H1 (cell line): ENCODE measurements at regions not wholly inside any gene's neighbourhood (a gene's known extent, or its start where the extent isn't known, plus 50 kb on each side); places are given as distances from the start of the nearest gene placed in this dataset.

Source experiments
- CTCF ChIA-PET: fragments of 300-600 bp; sonication (Branson Sonifier 250); formaldehyde crosslinking; loops from one replicate; lab custom pipeline; 2021; ENCODE audit not compliant: partially characterized antibody; lab: Charles Lee
- POLR2A ChIA-PET: fragments of 300-600 bp; sonication (Branson Sonifier 250); formaldehyde crosslinking; loops from one replicate; lab custom pipeline; 2021; ENCODE audit warnings: inconsistent platforms; ENCODE audit not compliant: partially characterized antibody; lab: Charles Lee
- DNase-seq, 2 experiments: peaks; one replicate each; pipeline versions ENCODE4 v3.0.0 to v3.0.0-alpha.2; 2010 to 2022; ENCODE audit warnings: low spot score in 2 of 2, low read depth in 1 of 2, mixed read lengths in 1 of 2
- FAIRE-seq: peaks from 2 replicates; lab custom pipeline; 2011; peaks lifted over from hg19 to GRCh38; lab: Jason Lieb, UNC
- H2AFZ ChIP-seq: 2 replicates; pipeline ENCODE4 v1.8.1; 2012; ENCODE audit warnings: low read length, inconsistent platforms
- H2AK5ac ChIP-seq: 2 replicates; pipeline ENCODE4 v1.6.1; 2013; ENCODE audit warnings: low read depth, low read length
- H2BK120ac ChIP-seq: replicated peaks from 2 replicates; pipeline ENCODE3; 2013; ENCODE audit warnings: low read depth, low read length, inconsistent platforms
- H2BK12ac ChIP-seq: 2 replicates; pipeline ENCODE4 v1.6.1; 2013; ENCODE audit warnings: low read depth, low read length
- H2BK15ac ChIP-seq: 2 replicates; pipeline ENCODE4 v1.6.1; 2013; ENCODE audit warnings: low read length
- H2BK20ac ChIP-seq: 2 replicates; pipeline ENCODE4 v1.6.1; 2013; ENCODE audit warnings: low read length
- H2BK5ac ChIP-seq: 2 replicates; pipeline ENCODE4 v1.6.1; 2013; ENCODE audit warnings: low read depth, low read length
- H3K14ac ChIP-seq: 2 replicates; pipeline ENCODE4 v1.6.1; 2013; ENCODE audit warnings: inconsistent platforms; ENCODE audit not compliant: insufficient read length
- H3K18ac ChIP-seq: 2 replicates; pipeline ENCODE4 v1.6.1; 2013; ENCODE audit warnings: low read length; ENCODE audit errors: extremely low read depth
- H3K23ac ChIP-seq: 2 replicates; pipeline ENCODE4 v1.6.1; 2013; ENCODE audit warnings: inconsistent platforms; ENCODE audit not compliant: insufficient read length
- H3K23me2 ChIP-seq: 2 replicates; pipeline ENCODE4 v1.6.1; 2013; ENCODE audit warnings: low read depth, low read length
- H3K27ac ChIP-seq: 2 replicates; pipeline ENCODE4 v1.6.1; 2011; ENCODE audit warnings: low read depth, low read length, inconsistent platforms
- H3K27me3 ChIP-seq, 4 experiments: replicated peaks in 1 of 4; 1 replicate in 1 of 4; 2 replicates in 3 of 4; pipeline versions ENCODE4 v1.6.1 to v1.8.1; 2011 to 2013; ENCODE audit warnings: low read length in 3 of 4, mild to moderate bottlenecking in 3 of 4, inconsistent platforms in 2 of 4, mixed read lengths in 2 of 4, moderate library complexity in 1 of 4; ENCODE audit not compliant: control insufficient read depth in 3 of 4, insufficient read depth in 3 of 4; ENCODE audit errors: extremely low read depth in 1 of 4
- H3K36me3 ChIP-seq, 4 experiments: 2 replicates each; pipeline versions ENCODE4 v1.6.1 to v1.8.1; 2011 to 2013; ENCODE audit warnings: mild to moderate bottlenecking in 4 of 4, low read length in 3 of 4, moderate library complexity in 2 of 4, control low read depth in 1 of 4, inconsistent platforms in 1 of 4; ENCODE audit not compliant: insufficient read depth in 4 of 4, control insufficient read depth in 2 of 4
- H3K4ac ChIP-seq: replicated peaks from 2 replicates; pipeline ENCODE3; 2013; ENCODE audit warnings: low read length, low read depth, mixed read lengths, inconsistent platforms; ENCODE audit not compliant: insufficient read length
- H3K4me1 ChIP-seq, 4 experiments: replicated peaks in 1 of 4; 1 replicate in 1 of 4; 2 replicates in 3 of 4; pipeline versions ENCODE4 v1.6.1 to v1.8.1; 2011 to 2013; ENCODE audit warnings: low read length in 3 of 4, inconsistent platforms in 2 of 4, mixed read lengths in 1 of 4; ENCODE audit not compliant: insufficient read depth in 4 of 4, control insufficient read depth in 3 of 4
- H3K4me2 ChIP-seq, 2 experiments: 2 replicates each; pipeline versions ENCODE4 v1.6.1 to v1.8.1; 2011 to 2013; ENCODE audit warnings: low read depth in 2 of 2, low read length in 2 of 2, control low read depth in 1 of 2, inconsistent platforms in 1 of 2, mild to moderate bottlenecking in 1 of 2; ENCODE audit not compliant: insufficient read depth in 1 of 2
- H3K4me3 ChIP-seq, 4 experiments: fragments of 200-600, 300-600 bp in 1 of 4; sonication (generic), shearing (Covaris generic), sonication (Bioruptor Twin) in 1 of 4; 2 replicates each; pipeline versions ENCODE4 v1.5.1 to v1.8.1; 2011 to 2016; ENCODE audit warnings: low read length in 4 of 4, low read depth in 3 of 4, control low read depth in 2 of 4, inconsistent platforms in 2 of 4, mild to moderate bottlenecking in 2 of 4, mixed read lengths in 1 of 4, moderate library complexity in 1 of 4; ENCODE audit not compliant: insufficient read depth in 2 of 4; ENCODE audit errors: extremely low read depth in 1 of 4
- H3K56ac ChIP-seq: replicated peaks from 2 replicates; pipeline ENCODE3; 2013; ENCODE audit warnings: low read depth, mild to moderate bottlenecking, mixed read lengths, low read length, inconsistent platforms; ENCODE audit not compliant: insufficient read length
- H3K79me1 ChIP-seq: 2 replicates; pipeline ENCODE4 v1.6.1; 2013; ENCODE audit warnings: low read depth, low read length, control low read depth
- H3K79me2 ChIP-seq, 2 experiments: 2 replicates each; pipeline versions ENCODE4 v1.6.1 to v1.8.1; 2012 to 2013; ENCODE audit warnings: low read length in 2 of 2, mild to moderate bottlenecking in 2 of 2, inconsistent platforms in 1 of 2; ENCODE audit not compliant: insufficient read depth in 2 of 2, control insufficient read depth in 1 of 2
- H3K9ac ChIP-seq, 4 experiments: replicated peaks in 1 of 4; 1 replicate in 1 of 4; 2 replicates in 3 of 4; pipeline versions ENCODE4 v1.6.1 to v1.8.1; 2011 to 2013; ENCODE audit warnings: low read depth in 3 of 4, low read length in 3 of 4, control low read depth in 2 of 4, mild to moderate bottlenecking in 2 of 4, moderate library complexity in 2 of 4, inconsistent platforms in 1 of 4; ENCODE audit errors: extremely low read depth in 1 of 4
- H3K9me3 ChIP-seq, 2 experiments: 2 replicates each; pipeline versions ENCODE4 v1.6.1 to v1.8.1; 2012 to 2013; ENCODE audit warnings: mild to moderate bottlenecking in 2 of 2, moderate library complexity in 2 of 2, control low read depth in 1 of 2, inconsistent platforms in 1 of 2, low read depth in 1 of 2, low read length in 1 of 2, mixed read lengths in 1 of 2; ENCODE audit not compliant: insufficient read depth in 2 of 2
- H4K20me1 ChIP-seq, 2 experiments: replicated peaks in 1 of 2; 2 replicates each; pipeline versions ENCODE3 to v1.8.1; 2011 to 2013; ENCODE audit warnings: inconsistent platforms in 2 of 2, low read length in 2 of 2, mild to moderate bottlenecking in 1 of 2; ENCODE audit not compliant: insufficient read depth in 2 of 2, control insufficient read depth in 1 of 2
- H4K5ac ChIP-seq: 2 replicates; pipeline ENCODE4 v1.6.1; 2013; ENCODE audit warnings: low read length, low read depth, mixed read lengths, inconsistent platforms; ENCODE audit not compliant: insufficient read length
- H4K8ac ChIP-seq: 2 replicates; pipeline ENCODE4 v1.8.0; 2013; ENCODE audit warnings: mild to moderate bottlenecking, moderate library complexity, low read length, inconsistent platforms; ENCODE audit not compliant: insufficient read depth; ENCODE audit errors: extremely low read depth
- H4K91ac ChIP-seq: replicated peaks from 2 replicates; pipeline ENCODE3; 2013; ENCODE audit warnings: low read length, mixed read lengths, inconsistent platforms; ENCODE audit not compliant: insufficient read length
- BACH1 ChIP-seq: IDR thresholded peaks from 2 replicates; pipeline ENCODE4 v1.6.1; 2012; ENCODE audit warnings: low read length, improper control_type of control experiment
- CBX5 ChIP-seq: fragments of 300-800, 300-1000 bp; sonication (generic); IDR thresholded peaks from 2 replicates; pipeline ENCODE4 v1.7.1; 2016; ENCODE audit warnings: antibody characterized with exemption, low read length, low read depth
- CREB1 ChIP-seq: IDR thresholded peaks from 2 replicates; pipeline ENCODE4 v1.6.1; 2012; ENCODE audit warnings: inconsistent platforms
- FOSL1 ChIP-seq: IDR thresholded peaks from 2 replicates; pipeline ENCODE4 v1.6.1; 2011; ENCODE audit warnings: mild to moderate bottlenecking, low read depth, low read length, moderate library complexity; ENCODE audit not compliant: insufficient read depth
- POLR2AphosphoS5 ChIP-seq: IDR thresholded peaks from 2 replicates; pipeline ENCODE4 v1.6.1; 2011; ENCODE audit warnings: low read depth, low read length
- RFX5 ChIP-seq: IDR thresholded peaks from 2 replicates; pipeline ENCODE4 v1.6.1; 2011; ENCODE audit warnings: low read depth, low read length, improper control_type of control experiment, borderline replicate concordance
- RNF2 ChIP-seq: fragments of 200-900, 300-1000 bp; sonication (generic); IDR thresholded peaks from 2 replicates; pipeline ENCODE4 v1.7.1; 2016; ENCODE audit warnings: borderline replicate concordance, low read depth, mild to moderate bottlenecking, antibody characterized with exemption, low read length; ENCODE audit not compliant: poor library complexity, severe bottlenecking; ENCODE audit errors: missing control alignments
- RXRA ChIP-seq: IDR thresholded peaks from 2 replicates; pipeline ENCODE4 v1.6.1; 2011; ENCODE audit warnings: low read depth, mild to moderate bottlenecking, low read length, moderate library complexity; ENCODE audit not compliant: insufficient read depth
- SP1 ChIP-seq: IDR thresholded peaks from 2 replicates; pipeline ENCODE4 v1.6.1; 2011; ENCODE audit warnings: low read depth, low read length
- TBP ChIP-seq: IDR thresholded peaks from 2 replicates; pipeline ENCODE4 v1.6.1; 2011; ENCODE audit warnings: low read depth, low read length, improper control_type of control experiment
- YY1 ChIP-seq: IDR thresholded peaks from 2 replicates; pipeline ENCODE4 v1.6.1; 2011; ENCODE audit warnings: low read depth, mild to moderate bottlenecking, low read length
- WGBS, 2 experiments: shearing (Covaris generic) in 1 of 2; methylation state at CpG; one replicate each; pipeline versions ENCODE4 v1.1.6 to v1.1.7; 2013 to 2015; ENCODE audit warnings: low lambda C conversion rate in 2 of 2, mixed read lengths in 2 of 2, inconsistent platforms in 1 of 2, low coverage in 1 of 2, missing lambda C conversion rate in 1 of 2; ENCODE audit not compliant: insufficient replicate concordance in 2 of 2, insufficient coverage in 1 of 2, insufficient read length in 1 of 2; ENCODE audit errors: extremely low coverage in 1 of 2, missing lambda C conversion rate in 1 of 2; 5-methylcytosine and 5-hydroxymethylcytosine counted together
- TF ChIP-seq, protein P1 (sequence below), 3 experiments: IDR thresholded peaks; 1 replicate in 2 of 3; 2 replicates in 1 of 3; pipeline versions ENCODE4 v1.5.1 to v1.6.1; 2011; ENCODE audit warnings: low read length in 3 of 3, mild to moderate bottlenecking in 3 of 3, inconsistent platforms in 2 of 3, low read depth in 1 of 3, moderate library complexity in 1 of 3; ENCODE audit not compliant: insufficient read depth in 1 of 3; ENCODE audit errors: control extremely low read depth in 1 of 3

DNA sequence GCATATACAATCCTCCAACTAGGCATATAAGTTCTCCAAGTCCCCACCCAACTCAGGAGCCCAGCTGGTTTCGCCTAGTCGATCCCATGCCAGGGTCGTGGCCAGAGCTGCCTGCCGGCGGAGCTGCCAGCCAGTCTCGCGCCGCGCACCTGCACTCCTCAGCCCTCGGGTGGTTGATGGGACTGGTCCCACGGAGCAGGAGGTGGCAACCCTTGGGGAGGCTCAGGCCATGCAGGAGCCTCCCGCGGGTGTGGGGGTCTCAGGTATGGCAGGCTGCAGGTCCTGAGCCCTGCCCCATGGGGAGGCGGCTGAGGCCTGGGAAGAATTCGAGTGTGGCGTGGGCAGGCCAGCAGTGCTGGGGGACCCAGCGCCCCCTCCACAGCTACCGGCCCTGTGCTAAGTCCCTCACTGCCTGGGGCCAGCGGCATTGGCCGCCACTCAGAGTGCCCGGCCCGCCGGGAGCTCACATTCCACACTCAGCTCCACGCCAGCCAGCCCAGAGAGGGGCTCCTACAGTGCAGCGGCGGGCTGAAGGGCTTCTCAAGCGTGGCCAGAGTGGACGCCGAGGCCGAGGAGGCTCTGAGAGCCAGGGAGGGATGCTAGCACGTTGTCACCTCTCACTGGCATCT, 1086.4 kb upstream of the PCDH10 start:
- CTCF ChIA-PET = interaction anchor here (1.2 to 1.9 kb wide), 2 partner anchors 12 to 15 kb away, joined by 3 to 4 read pairs; no protein-coding TSS in a partner anchor
- FAIRE-seq = no peak
- H3K23me2 ChIP-seq = no peaks in the 10 kb centered on the region
- TF ChIP-seq RXRA (no peak), FOSL1 (no peak), RFX5 (no peak), BACH1 (no peak), RNF2 (no peak), POLR2AphosphoS5 (no peak), SP1 (no peak), CREB1 (no peak), YY1 (no peak), CBX5 (no peak), TBP (no peak)
- TF ChIP-seq, protein P1, sequence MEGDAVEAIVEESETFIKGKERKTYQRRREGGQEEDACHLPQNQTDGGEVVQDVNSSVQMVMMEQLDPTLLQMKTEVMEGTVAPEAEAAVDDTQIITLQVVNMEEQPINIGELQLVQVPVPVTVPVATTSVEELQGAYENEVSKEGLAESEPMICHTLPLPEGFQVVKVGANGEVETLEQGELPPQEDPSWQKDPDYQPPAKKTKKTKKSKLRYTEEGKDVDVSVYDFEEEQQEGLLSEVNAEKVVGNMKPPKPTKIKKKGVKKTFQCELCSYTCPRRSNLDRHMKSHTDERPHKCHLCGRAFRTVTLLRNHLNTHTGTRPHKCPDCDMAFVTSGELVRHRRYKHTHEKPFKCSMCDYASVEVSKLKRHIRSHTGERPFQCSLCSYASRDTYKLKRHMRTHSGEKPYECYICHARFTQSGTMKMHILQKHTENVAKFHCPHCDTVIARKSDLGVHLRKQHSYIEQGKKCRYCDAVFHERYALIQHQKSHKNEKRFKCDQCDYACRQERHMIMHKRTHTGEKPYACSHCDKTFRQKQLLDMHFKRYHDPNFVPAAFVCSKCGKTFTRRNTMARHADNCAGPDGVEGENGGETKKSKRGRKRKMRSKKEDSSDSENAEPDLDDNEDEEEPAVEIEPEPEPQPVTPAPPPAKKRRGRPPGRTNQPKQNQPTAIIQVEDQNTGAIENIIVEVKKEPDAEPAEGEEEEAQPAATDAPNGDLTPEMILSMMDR (IDR thresholded peaks at IDR 0.05; ENCODE audit: control extremely low read depth in 1 of 3, insufficient read depth in 1 of 3, low read depth in 1 of 3, low read length in 3 of 3) = no peak

More for the DNA sequence above, 1086.4 kb upstream of the PCDH10 start:
- Histone ChIP-seq H3K56ac (no peak overlapping the region), H3K4me1 (no peaks in the 10 kb centered on the region), H2BK5ac (no peak overlapping the region), H4K20me1 (no peaks in the 10 kb centered on the region), H3K27ac (no peak overlapping the region), H4K8ac (no peak overlapping the region), H3K36me3 (peaks cover 0 to 18% (median 0%) of the 10 kb centered on the region in 4 experiments; a peak in 4 of 8 replicates), H2BK15ac (no peak overlapping the region), H3K79me1 (no peaks in the 10 kb centered on the region), H2BK12ac (no peak overlapping the region), H3K4me3 (0 out of 8 replicates have a peak overlapping the region, but pooled peaks of 1 of the 4 experiments have one; percentile 6), H3K9ac (no peak overlapping the region), H4K91ac (no peak overlapping the region), H3K9me3 (peaks cover 25 to 26% of the 10 kb centered on the region in 2 experiments), H3K27me3 (no peaks in the 10 kb centered on the region), H2BK120ac (no peak overlapping the region), H3K14ac (no peak overlapping the region), H2AK5ac (no peak overlapping the region), H3K23ac (no peak overlapping the region), H3K4me2 (no peak overlapping the region), H2BK20ac (no peak overlapping the region), H3K4ac (no peak overlapping the region), H3K79me2 (no peaks in the 10 kb centered on the region), H4K5ac (no peak overlapping the region), H3K18ac (no peak overlapping the region), H2AFZ (no peak overlapping the region)
- WGBS, 2 experiments = 95% methylated on average over 16 of the region's 31 CpGs; no CpG with 5 or more reads in 1 of the 2 experiments
- no peak for DNase-seq
- POLR2A ChIA-PET = no interaction called here
